ENCODE measurements at regions not wholly inside any gene's neighbourhood (a gene's known extent, or its start where the extent isn't known, plus 50 kb on each side); places are given as distances from the start of the nearest gene placed in this dataset.
A peak's percentile ranks its signal among the peaks of the same experiment; 100 is the strongest.

GRCh38 chr2:185473838-185474237 lies 264.8 kb upstream of the FSIP2 start:
- H3K27me3 ChIP-seq (replicated peaks in 1 of 4; ENCODE audit: control insufficient read depth in 3 of 4, extremely low read depth in 1 of 4, insufficient read depth in 3 of 4, low read length in 3 of 4), result peaks cover 0 to 1% (median 0%) of the 10 kb centered on the region in 4 experiments; a peak in 1 of 7 replicates
- no peak overlapping the region for H2BK12ac ChIP-seq (ENCODE audit: low read depth, low read length)
- no peaks in the 10 kb centered on the region for H3K23me2 ChIP-seq (ENCODE audit: low read depth, low read length)
- H3K18ac ChIP-seq (ENCODE audit: extremely low read depth, low read length), result no peak overlapping the region
- H3K56ac ChIP-seq (replicated peaks; ENCODE audit: insufficient read length, low read depth, low read length), result no peak overlapping the region
- H3K27ac ChIP-seq (ENCODE audit: low read depth, low read length), result no peak overlapping the region
- FAIRE-seq (no peak), DNase-seq (ENCODE audit: low read depth in 1 of 2, low spot score in 2 of 2) (no peak)
- H2BK5ac ChIP-seq (ENCODE audit: low read depth, low read length), result no peak overlapping the region
- H2AK5ac ChIP-seq (ENCODE audit: low read depth, low read length), result 0 out of 2 replicates have a peak overlapping the region, but pooled peaks have one; percentile 10
- peaks cover 0 to 3% (median 0%) of the 10 kb centered on the region in 4 experiments; a peak in 1 of 8 replicates for H3K36me3 ChIP-seq (ENCODE audit: control insufficient read depth in 2 of 4, insufficient read depth in 4 of 4, low read length in 3 of 4)
- no peak overlapping the region for H3K4me3 ChIP-seq (ENCODE audit: extremely low read depth in 1 of 4, insufficient read depth in 2 of 4, low read depth in 3 of 4, low read length in 4 of 4)
- no peak overlapping the region for H2BK20ac ChIP-seq (ENCODE audit: low read length)
- no peaks in the 10 kb centered on the region for H4K20me1 ChIP-seq (replicated peaks in 1 of 2; ENCODE audit: control insufficient read depth in 1 of 2, insufficient read depth in 2 of 2, low read length in 2 of 2)
- no peak overlapping the region for H3K23ac ChIP-seq (ENCODE audit: insufficient read length)
- H3K4me2 ChIP-seq (ENCODE audit: insufficient read depth in 1 of 2, low read depth in 2 of 2, low read length in 2 of 2), result no peak overlapping the region
- no peak overlapping the region for H4K5ac ChIP-seq (ENCODE audit: insufficient read length, low read depth, low read length)
- H3K79me2 ChIP-seq (ENCODE audit: control insufficient read depth in 1 of 2, insufficient read depth in 2 of 2, low read length in 2 of 2), result no peaks in the 10 kb centered on the region
- no peak overlapping the region for H2BK15ac ChIP-seq (ENCODE audit: low read length)
- POLR2A ChIA-PET (ENCODE audit: partially characterized antibody), result no interaction called here
- no peak overlapping the region for H2BK120ac ChIP-seq (replicated peaks; ENCODE audit: low read depth, low read length)
- no peaks in the 10 kb centered on the region for H3K9me3 ChIP-seq (ENCODE audit: insufficient read depth in 2 of 2, low read depth in 1 of 2, low read length in 1 of 2)
- CTCF ChIA-PET (ENCODE audit: partially characterized antibody), result interaction anchor here (1.2 to 1.8 kb wide), 3 partner anchors 37 to 265 kb away, joined by 3 to 4 read pairs (median 3); partner anchors contain the start of gene FSIP2
- no peak overlapping the region for H3K9ac ChIP-seq (replicated peaks in 1 of 4; ENCODE audit: extremely low read depth in 1 of 4, low read depth in 3 of 4, low read length in 3 of 4)
- no peak overlapping the region for H4K8ac ChIP-seq (ENCODE audit: extremely low read depth, insufficient read depth, low read length)
- H4K91ac ChIP-seq (replicated peaks; ENCODE audit: insufficient read length, low read length), result no peak overlapping the region
- H3K4ac ChIP-seq (replicated peaks; ENCODE audit: insufficient read length, low read depth, low read length), result no peak overlapping the region
- WGBS, 2 experiments (ENCODE audit: extremely low coverage in 1 of 2, insufficient coverage in 1 of 2, insufficient read length in 1 of 2, insufficient replicate concordance in 2 of 2, low coverage in 1 of 2, low lambda C conversion rate in 2 of 2, missing lambda C conversion rate in 1 of 2), result 93% methylated on average over 8 of the region's 8 CpGs; no CpG with 5 or more reads in 1 of the 2 experiments
- H3K79me1 ChIP-seq (ENCODE audit: low read depth, low read length), result no peaks in the 10 kb centered on the region
- no peak overlapping the region for H2AFZ ChIP-seq (ENCODE audit: low read length)
- no peak overlapping the region for H3K14ac ChIP-seq (ENCODE audit: insufficient read length)
- H3K4me1 ChIP-seq (replicated peaks in 1 of 4; ENCODE audit: control insufficient read depth in 3 of 4, insufficient read depth in 4 of 4, low read length in 3 of 4), result peaks cover 0 to 18% (median 4%) of the 10 kb centered on the region in 4 experiments; a peak in 5 of 7 replicates
- TF ChIP-seq SP2 (IDR thresholded peaks at IDR 0.05; ENCODE audit: low read length), result no peak
- no peak for TF ChIP-seq NANOG (IDR thresholded peaks at IDR 0.05; ENCODE audit: insufficient read depth, low read depth, low read length, poor library complexity, severe bottlenecking)
- no peak for TF ChIP-seq JUN (IDR thresholded peaks at IDR 0.05; ENCODE audit: low read depth, low read length)
- TF ChIP-seq RBBP5 (IDR thresholded peaks at IDR 0.05; ENCODE audit: borderline replicate concordance, low read depth, low read length), result no peak
- no peak for TF ChIP-seq SIX5 (IDR thresholded peaks at IDR 0.05; ENCODE audit: low read depth, low read length)
- TF ChIP-seq FOSL1 (IDR thresholded peaks at IDR 0.05; ENCODE audit: insufficient read depth, low read depth, low read length), result no peak
- TF ChIP-seq CTBP2 (IDR thresholded peaks at IDR 0.05; ENCODE audit: borderline replicate concordance, insufficient read depth, insufficient read length, low read length), result no peak
- no peak for TF ChIP-seq TAF7 (optimal IDR thresholded peaks at IDR 0.05; ENCODE audit: borderline replicate concordance, low read depth, low read length)
- TF ChIP-seq USF2 (IDR thresholded peaks at IDR 0.05; ENCODE audit: low read length), result no peak
- no peak for TF ChIP-seq POLR2A (IDR thresholded peaks at IDR 0.05; ENCODE audit: control extremely low read depth in 1 of 2, low read depth in 2 of 2, low read length in 2 of 2)
- no peak for TF ChIP-seq MAX (IDR thresholded peaks at IDR 0.05)
- TF ChIP-seq ZNF274 (IDR thresholded peaks at IDR 0.05; ENCODE audit: borderline replicate concordance, extremely low read depth, low read length), result no peak
- TF ChIP-seq BACH1 (IDR thresholded peaks at IDR 0.05; ENCODE audit: low read length), result no peak
- no peak for TF ChIP-seq TCF12 (IDR thresholded peaks at IDR 0.05; ENCODE audit: low read depth, low read length)

All from H1 (cell line).